HG02571 (cell line): ENCODE measurements at regions not wholly inside any gene's neighbourhood (a gene's known extent, or its start where the extent isn't known, plus 50 kb on each side); places are given as distances from the start of the nearest gene placed in this dataset.

Experiments
- ATAC-seq: cut with Tn5 transposase; IDR thresholded peaks from one replicate; pipeline ENCODE4 v1.9.1; 2021; ENCODE audit warnings: mild to moderate bottlenecking, moderate library complexity; ENCODE audit not compliant: unreplicated experiment

- ATAC-seq, result no peak
Measured at GRCh38 chr1:102083192-102083591, 86.5 kb upstream of the OLFM3 start.

GRCh38 chr1:102074874-102075273, 78.1 kb upstream of the OLFM3 start:
- ATAC-seq, result no peak

GRCh38 chr1:102071451-102071850, 74.7 kb upstream of the OLFM3 start:
- ATAC-seq, result no peak

- no peak for ATAC-seq
Measured at GRCh38 chr1:102050556-102050955, 53.8 kb upstream of the OLFM3 start.

GRCh38 chr1:102047724-102048123, 51.0 kb upstream of the OLFM3 start:
- no peak for ATAC-seq
